Mucosa of rectum (tissue), 2 donors: ENCODE measurements at regions not wholly inside any gene's neighbourhood (a gene's known extent, or its start where the extent isn't known, plus 50 kb on each side); places are given as distances from the start of the nearest gene placed in this dataset.

Source experiments
- H3K27ac ChIP-seq, 2 donors: one replicate each; pipeline ENCODE4 v1.7.0; 2013; ENCODE audit warnings: inconsistent platforms in 2 of 2, low read depth in 2 of 2, low read length in 2 of 2
- H3K27me3 ChIP-seq, 2 donors: one replicate each; pipeline ENCODE4 v1.7.0; 2013; ENCODE audit warnings: low read length in 2 of 2; ENCODE audit not compliant: control insufficient read depth in 2 of 2, insufficient read depth in 2 of 2
- H3K36me3 ChIP-seq, 2 donors: one replicate each; pipeline ENCODE4 v1.7.0; 2013; ENCODE audit warnings: low read length in 2 of 2; ENCODE audit not compliant: control insufficient read depth in 2 of 2, insufficient read depth in 2 of 2
- H3K4me1 ChIP-seq, 2 donors: one replicate each; pipeline ENCODE4 v1.7.0; 2013; ENCODE audit warnings: low read length in 2 of 2, mild to moderate bottlenecking in 1 of 2; ENCODE audit not compliant: control insufficient read depth in 2 of 2, insufficient read depth in 2 of 2
- H3K4me3 ChIP-seq, 2 donors: one replicate each; pipeline ENCODE4 v1.7.0; 2013; ENCODE audit warnings: low read length in 2 of 2
- H3K9ac ChIP-seq, 2 donors: one replicate each; pipeline ENCODE4 v1.7.0; 2013; ENCODE audit warnings: low read length in 2 of 2, low read depth in 1 of 2, mild to moderate bottlenecking in 1 of 2
- H3K9me3 ChIP-seq, 2 donors: one replicate each; pipeline ENCODE4 v1.7.0; 2013; ENCODE audit warnings: low read length in 2 of 2; ENCODE audit not compliant: control insufficient read depth in 2 of 2
- donor health status: healthy.
- donor health status: Normal muscosa, but diverticular disease.

GRCh38 chr9:115651461-115651860 is 502.1 kb upstream of the PAPPA start:
- Histone ChIP-seq H3K36me3 (no peaks in the 10 kb centered on the region), H3K4me1 (no peaks in the 10 kb centered on the region), H3K9ac (no peak overlapping the region), H3K9me3 (no peaks in the 10 kb centered on the region), H3K27me3 (no peaks in the 10 kb centered on the region), H3K27ac (peak overlapping the region in 1 of 2 donors; percentile 74), H3K4me3 (no peak overlapping the region)

GRCh38 chr9:115653171-115653606 is 500.4 kb upstream of the PAPPA start:
- H3K36me3 ChIP-seq, result no peaks in the 10 kb centered on the region
- H3K27me3 ChIP-seq, result no peaks in the 10 kb centered on the region
- no peaks in the 10 kb centered on the region for H3K9me3 ChIP-seq
- no peak overlapping the region for H3K4me3 ChIP-seq
- no peaks in the 10 kb centered on the region for H3K4me1 ChIP-seq
- no peak overlapping the region for H3K9ac ChIP-seq
- H3K27ac ChIP-seq, result peak overlapping the region in 1 of 2 donors; percentile 14

GRCh38 chr9:115657695-115658094 is 495.9 kb upstream of the PAPPA start:
- no peaks in the 10 kb centered on the region for H3K36me3 ChIP-seq
- H3K9ac ChIP-seq, result no peak overlapping the region
- H3K27ac ChIP-seq, result no peak overlapping the region
- H3K4me3 ChIP-seq, result no peak overlapping the region
- no peaks in the 10 kb centered on the region for H3K9me3 ChIP-seq
- H3K4me1 ChIP-seq, result no peaks in the 10 kb centered on the region
- H3K27me3 ChIP-seq, result no peaks in the 10 kb centered on the region

GRCh38 chr9:115665519-115665918 is 488.1 kb upstream of the PAPPA start:
- Histone ChIP-seq H3K27ac (no peak overlapping the region), H3K36me3 (no peaks in the 10 kb centered on the region), H3K9ac (no peak overlapping the region), H3K27me3 (no peaks in the 10 kb centered on the region), H3K4me1 (no peaks in the 10 kb centered on the region), H3K4me3 (no peak overlapping the region), H3K9me3 (no peaks in the 10 kb centered on the region)

GRCh38 chr9:115668521-115668920 is 485.1 kb upstream of the PAPPA start:
- Histone ChIP-seq H3K4me1 (no peaks in the 10 kb centered on the region), H3K27me3 (no peaks in the 10 kb centered on the region), H3K9me3 (no peaks in the 10 kb centered on the region), H3K36me3 (no peaks in the 10 kb centered on the region), H3K9ac (no peak overlapping the region), H3K27ac (no peak overlapping the region), H3K4me3 (no peak overlapping the region)

GRCh38 chr9:115671236-115671962 is 482.2 kb upstream of the PAPPA start:
- Histone ChIP-seq H3K9ac (no peak overlapping the region), H3K4me3 (no peak overlapping the region), H3K27me3 (no peaks in the 10 kb centered on the region), H3K36me3 (no peaks in the 10 kb centered on the region), H3K4me1 (no peaks in the 10 kb centered on the region), H3K27ac (no peak overlapping the region), H3K9me3 (no peaks in the 10 kb centered on the region)

GRCh38 chr9:115671963-115672305 is 481.7 kb upstream of the PAPPA start:
- H3K9ac ChIP-seq, result no peak overlapping the region
- H3K4me3 ChIP-seq, result no peak overlapping the region
- H3K9me3 ChIP-seq, result no peaks in the 10 kb centered on the region
- no peaks in the 10 kb centered on the region for H3K36me3 ChIP-seq
- H3K4me1 ChIP-seq, result no peaks in the 10 kb centered on the region
- no peak overlapping the region for H3K27ac ChIP-seq
- no peaks in the 10 kb centered on the region for H3K27me3 ChIP-seq

GRCh38 chr9:115672477-115673316 is 480.9 kb upstream of the PAPPA start:
- Histone ChIP-seq H3K4me1 (no peaks in the 10 kb centered on the region), H3K9ac (no peak overlapping the region), H3K27ac (no peak overlapping the region), H3K4me3 (no peak overlapping the region), H3K27me3 (no peaks in the 10 kb centered on the region), H3K36me3 (no peaks in the 10 kb centered on the region), H3K9me3 (no peaks in the 10 kb centered on the region)

GRCh38 chr9:115673599-115673998 is 480.0 kb upstream of the PAPPA start:
- Histone ChIP-seq H3K27ac (no peak overlapping the region), H3K9me3 (no peaks in the 10 kb centered on the region), H3K9ac (no peak overlapping the region), H3K27me3 (no peaks in the 10 kb centered on the region), H3K4me3 (no peak overlapping the region), H3K4me1 (no peaks in the 10 kb centered on the region), H3K36me3 (no peaks in the 10 kb centered on the region)

- H3K36me3 ChIP-seq, result no peaks in the 10 kb centered on the region
- no peaks in the 10 kb centered on the region for H3K9me3 ChIP-seq
- no peak overlapping the region for H3K4me3 ChIP-seq
- no peak overlapping the region for H3K9ac ChIP-seq
- H3K4me1 ChIP-seq, result no peaks in the 10 kb centered on the region
- H3K27ac ChIP-seq, result no peak overlapping the region
- no peaks in the 10 kb centered on the region for H3K27me3 ChIP-seq
Observed at GRCh38 chr9:115674091-115674490, 479.5 kb upstream of the PAPPA start.
